22Rv1 (cell line): ENCODE measurements at regions not wholly inside any gene's neighbourhood (a gene's known extent, or its start where the extent isn't known, plus 50 kb on each side); places are given as distances from the start of the nearest gene placed in this dataset.

Experiments
- H3K27ac ChIP-seq: fragments of 450-650 bp; 2 replicates; pipeline ENCODE4 v1.5.1; 2017
- ZFX ChIP-seq: fragments of 450-650 bp; IDR thresholded peaks from 2 replicates; pipeline ENCODE4 v1.6.1; 2017; ENCODE audit warnings: antibody characterized with exemption, borderline replicate concordance
- TF ChIP-seq, protein P1 (sequence below): fragments of 450-650 bp; IDR thresholded peaks from 2 replicates; pipeline ENCODE4 v1.5.1; 2017; ENCODE audit warnings: mild to moderate bottlenecking

DNA sequence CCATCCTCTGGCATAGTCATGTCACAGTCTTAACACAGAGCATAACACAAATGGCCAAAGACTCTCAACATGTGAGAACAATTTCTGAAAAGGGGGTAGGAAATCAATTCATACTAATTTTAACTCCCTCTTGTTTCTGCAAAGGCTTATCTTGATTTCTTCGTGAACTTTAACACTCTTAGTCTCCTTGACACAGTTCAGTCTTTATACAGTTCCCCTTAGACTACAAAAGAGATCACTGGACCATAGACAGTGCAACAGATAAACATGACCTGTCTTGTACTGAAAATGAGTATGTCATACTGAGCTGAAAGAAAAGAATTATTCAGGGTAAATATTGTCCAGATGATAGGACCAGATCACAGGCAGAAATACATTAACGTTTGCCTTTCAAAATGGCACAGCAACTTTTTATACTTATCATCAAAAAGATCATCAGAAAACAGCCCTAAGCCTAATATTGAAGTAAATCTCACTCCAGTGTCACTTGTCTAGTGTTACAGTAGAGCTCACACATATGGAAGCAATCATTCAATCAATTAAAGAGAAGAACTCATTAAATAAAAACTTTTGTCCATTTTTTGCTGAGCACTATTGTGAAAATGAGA lies 56.4 kb upstream of the VRK2 start:
- TF ChIP-seq ZFX, result no peak
- TF ChIP-seq, protein P1, sequence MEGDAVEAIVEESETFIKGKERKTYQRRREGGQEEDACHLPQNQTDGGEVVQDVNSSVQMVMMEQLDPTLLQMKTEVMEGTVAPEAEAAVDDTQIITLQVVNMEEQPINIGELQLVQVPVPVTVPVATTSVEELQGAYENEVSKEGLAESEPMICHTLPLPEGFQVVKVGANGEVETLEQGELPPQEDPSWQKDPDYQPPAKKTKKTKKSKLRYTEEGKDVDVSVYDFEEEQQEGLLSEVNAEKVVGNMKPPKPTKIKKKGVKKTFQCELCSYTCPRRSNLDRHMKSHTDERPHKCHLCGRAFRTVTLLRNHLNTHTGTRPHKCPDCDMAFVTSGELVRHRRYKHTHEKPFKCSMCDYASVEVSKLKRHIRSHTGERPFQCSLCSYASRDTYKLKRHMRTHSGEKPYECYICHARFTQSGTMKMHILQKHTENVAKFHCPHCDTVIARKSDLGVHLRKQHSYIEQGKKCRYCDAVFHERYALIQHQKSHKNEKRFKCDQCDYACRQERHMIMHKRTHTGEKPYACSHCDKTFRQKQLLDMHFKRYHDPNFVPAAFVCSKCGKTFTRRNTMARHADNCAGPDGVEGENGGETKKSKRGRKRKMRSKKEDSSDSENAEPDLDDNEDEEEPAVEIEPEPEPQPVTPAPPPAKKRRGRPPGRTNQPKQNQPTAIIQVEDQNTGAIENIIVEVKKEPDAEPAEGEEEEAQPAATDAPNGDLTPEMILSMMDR, result no peak
- H3K27ac ChIP-seq, result no peak overlapping the region
